Neutrophil (primary cell): ENCODE measurements at regions not wholly inside any gene's neighbourhood (a gene's known extent, or its start where the extent isn't known, plus 50 kb on each side); places are given as distances from the start of the nearest gene placed in this dataset.
"Not testable (repeated sequence)": the region's sequence is repeated elsewhere in the genome, so short reads cannot be mapped to it uniquely, and the experiment has no call there.

Experiments
- H3K27ac ChIP-seq: fragments of 200-600 bp; sonication (generic); 2 replicates; pipeline ENCODE4 v1.5.1; 2016; ENCODE audit warnings: mild to moderate bottlenecking, moderate library complexity
- H3K27me3 ChIP-seq: fragments of 200-600 bp; sonication (generic); 2 replicates; pipeline ENCODE4 v1.6.0; 2016; ENCODE audit warnings: mild to moderate bottlenecking
- H3K36me3 ChIP-seq: fragments of 200-600 bp; sonication (generic); 2 replicates; pipeline ENCODE4 v1.5.1; 2017
- H3K4me1 ChIP-seq, 2 experiments: fragments of 200-600 bp in 1 of 2; sonication (generic) in 1 of 2; 1 replicate in 1 of 2; 2 replicates in 1 of 2; pipeline versions ENCODE4 v1.5.1 to v1.6.1; 2013 to 2016; ENCODE audit warnings: low read depth in 1 of 2, low read length in 1 of 2, mild to moderate bottlenecking in 1 of 2, moderate library complexity in 1 of 2; ENCODE audit not compliant: control insufficient read depth in 1 of 2, insufficient read depth in 1 of 2
- H3K4me3 ChIP-seq, 2 experiments: fragments of 200-600 bp in 1 of 2; sonication (generic) in 1 of 2; 1 replicate in 1 of 2; 2 replicates in 1 of 2; pipeline ENCODE4 v1.5.1; 2013 to 2016; ENCODE audit warnings: low read depth in 1 of 2, low read length in 1 of 2, mild to moderate bottlenecking in 1 of 2, moderate library complexity in 1 of 2
- H3K9me3 ChIP-seq: fragments of 200-600 bp; sonication (generic); 2 replicates; pipeline ENCODE4 v1.5.1; 2016
- TF ChIP-seq, protein P1 (sequence below): fragments of 200-600 bp; sonication (generic); IDR thresholded peaks from 2 replicates; pipeline ENCODE4 v1.5.1; 2016; ENCODE audit warnings: antibody characterized with exemption

DNA sequence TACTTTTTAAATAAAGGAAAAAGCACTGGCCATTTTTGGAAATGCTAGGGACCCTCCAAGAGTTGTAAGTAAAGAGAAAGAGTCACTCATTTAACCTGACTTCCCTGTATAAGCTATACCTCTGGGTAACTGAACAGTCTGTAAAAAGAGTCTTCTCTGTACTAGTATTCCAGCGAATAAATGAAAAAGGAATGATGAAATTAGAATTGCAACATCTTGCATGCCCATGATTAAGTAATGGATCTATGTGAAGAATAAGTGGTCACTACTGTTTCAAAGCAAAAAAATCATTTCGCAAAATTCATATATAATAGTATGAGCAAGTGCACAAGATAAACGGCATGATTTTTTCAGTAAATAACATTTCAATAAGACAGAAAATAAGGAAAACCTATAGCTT lies 116.8 kb downstream of the ZFAND4 start:
- H3K27me3 ChIP-seq = no peaks in the 10 kb centered on the region
- H3K36me3 ChIP-seq = peaks cover 4% of the 10 kb centered on the region
- TF ChIP-seq, protein P1, sequence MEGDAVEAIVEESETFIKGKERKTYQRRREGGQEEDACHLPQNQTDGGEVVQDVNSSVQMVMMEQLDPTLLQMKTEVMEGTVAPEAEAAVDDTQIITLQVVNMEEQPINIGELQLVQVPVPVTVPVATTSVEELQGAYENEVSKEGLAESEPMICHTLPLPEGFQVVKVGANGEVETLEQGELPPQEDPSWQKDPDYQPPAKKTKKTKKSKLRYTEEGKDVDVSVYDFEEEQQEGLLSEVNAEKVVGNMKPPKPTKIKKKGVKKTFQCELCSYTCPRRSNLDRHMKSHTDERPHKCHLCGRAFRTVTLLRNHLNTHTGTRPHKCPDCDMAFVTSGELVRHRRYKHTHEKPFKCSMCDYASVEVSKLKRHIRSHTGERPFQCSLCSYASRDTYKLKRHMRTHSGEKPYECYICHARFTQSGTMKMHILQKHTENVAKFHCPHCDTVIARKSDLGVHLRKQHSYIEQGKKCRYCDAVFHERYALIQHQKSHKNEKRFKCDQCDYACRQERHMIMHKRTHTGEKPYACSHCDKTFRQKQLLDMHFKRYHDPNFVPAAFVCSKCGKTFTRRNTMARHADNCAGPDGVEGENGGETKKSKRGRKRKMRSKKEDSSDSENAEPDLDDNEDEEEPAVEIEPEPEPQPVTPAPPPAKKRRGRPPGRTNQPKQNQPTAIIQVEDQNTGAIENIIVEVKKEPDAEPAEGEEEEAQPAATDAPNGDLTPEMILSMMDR = no peak
- H3K4me3 ChIP-seq = no peak overlapping the region
- H3K9me3 ChIP-seq = no peaks in the 10 kb centered on the region
- peak overlapping the region; percentile 32 for H3K27ac ChIP-seq
- peaks cover 18 to 36% of the 10 kb centered on the region in 2 experiments for H3K4me1 ChIP-seq

DNA sequence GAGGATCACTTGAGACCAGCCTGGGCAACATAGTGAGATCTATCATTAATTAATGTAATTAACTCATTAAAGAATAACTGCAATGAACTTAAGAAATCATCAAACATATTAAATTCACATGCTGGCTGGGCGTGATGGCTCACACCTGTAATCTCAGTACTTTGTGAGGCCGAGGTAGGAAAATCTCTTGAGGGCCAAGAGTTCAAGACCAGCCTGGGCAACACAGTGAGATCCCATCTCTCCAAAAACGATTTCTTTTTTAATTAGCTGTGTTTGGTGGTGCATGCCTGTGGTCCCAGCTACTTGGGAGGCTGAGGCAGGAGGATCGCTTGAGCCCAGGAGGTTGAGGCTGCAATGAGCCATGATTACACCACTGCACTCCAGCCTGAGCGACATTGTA lies 117.2 kb downstream of the ZFAND4 start:
- not testable (repeated sequence) for H3K27ac ChIP-seq, H3K27me3 ChIP-seq, H3K4me3 ChIP-seq, H3K36me3 ChIP-seq, H3K9me3 ChIP-seq
- peaks cover 18 to 36% of the 10 kb centered on the region in 2 experiments for H3K4me1 ChIP-seq

DNA sequence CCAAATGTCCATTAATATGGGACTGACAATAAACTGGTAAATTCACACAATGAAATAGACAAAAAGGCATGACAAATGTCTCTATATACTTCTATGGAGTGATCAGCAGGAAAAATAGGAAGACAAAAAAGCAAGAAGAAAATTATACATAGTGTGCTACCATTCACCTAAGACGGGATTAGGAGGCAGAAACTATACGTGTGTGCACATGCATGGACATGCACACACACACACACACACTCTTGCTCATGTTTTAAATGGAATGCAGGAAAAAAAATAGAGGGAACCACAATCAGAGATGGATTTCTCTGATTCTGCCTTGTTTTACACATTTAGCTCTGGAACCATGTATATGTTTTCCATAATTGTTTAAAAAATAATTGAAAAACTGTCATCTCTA lies 119.0 kb downstream of the ZFAND4 start:
- Histone ChIP-seq H3K36me3 (peaks cover 11% of the 10 kb centered on the region), H3K27me3 (no peaks in the 10 kb centered on the region), H3K9me3 (no peaks in the 10 kb centered on the region), H3K4me3 (no peak overlapping the region), H3K27ac (no peak overlapping the region), H3K4me1 (peaks cover 17 to 29% of the 10 kb centered on the region in 2 experiments)
- TF ChIP-seq, protein P1 = no peak

DNA sequence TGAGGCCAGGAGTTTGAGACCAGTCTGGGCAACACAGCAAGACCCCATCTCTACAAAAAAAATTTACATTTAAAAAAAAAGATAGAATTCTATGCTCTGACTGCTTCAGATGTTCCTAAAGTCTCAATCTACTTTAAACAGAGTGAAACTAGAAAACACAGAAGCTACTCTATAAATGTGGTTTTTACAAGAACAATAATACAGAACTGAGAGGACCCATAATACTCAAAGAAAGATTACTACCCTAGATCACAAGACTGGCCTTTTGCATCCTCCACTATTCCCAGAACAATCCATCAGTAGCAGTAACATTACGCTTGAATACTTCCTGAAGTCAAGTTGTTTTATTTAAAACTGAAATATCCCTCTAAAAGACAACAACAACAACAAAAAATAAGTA lies 119.4 kb downstream of the ZFAND4 start:
- H3K4me1 ChIP-seq = peaks cover 12 to 24% of the 10 kb centered on the region in 2 experiments
- TF ChIP-seq, protein P1 = no peak
- H3K27me3 ChIP-seq = no peaks in the 10 kb centered on the region
- H3K27ac ChIP-seq = no peak overlapping the region
- H3K36me3 ChIP-seq = peaks cover 11% of the 10 kb centered on the region
- no peak overlapping the region for H3K4me3 ChIP-seq
- no peaks in the 10 kb centered on the region for H3K9me3 ChIP-seq

DNA sequence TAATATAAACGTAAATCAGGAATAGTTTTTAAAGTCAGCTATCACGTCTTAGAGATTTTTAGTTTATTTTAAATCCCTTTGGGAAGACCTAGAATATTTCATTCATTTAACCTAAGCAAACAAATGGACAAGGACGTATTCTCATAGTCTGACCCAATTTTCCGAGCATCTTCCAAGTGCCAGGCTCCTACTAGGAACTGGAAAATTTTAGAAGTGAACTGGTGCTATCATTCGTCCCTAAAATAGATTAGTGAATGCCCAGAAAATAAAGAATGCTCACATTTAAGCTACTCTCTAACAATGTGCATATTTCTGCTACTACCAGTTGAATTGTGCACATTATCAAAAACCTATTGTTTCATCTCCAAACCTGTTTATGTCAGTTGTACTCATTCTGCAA lies 120.1 kb downstream of the ZFAND4 start:
- Histone ChIP-seq H3K4me1 (peaks cover 5 to 18% of the 10 kb centered on the region in 2 experiments), H3K27ac (no peak overlapping the region), H3K4me3 (no peak overlapping the region), H3K9me3 (no peaks in the 10 kb centered on the region), H3K36me3 (peaks cover 11% of the 10 kb centered on the region), H3K27me3 (no peaks in the 10 kb centered on the region)
- TF ChIP-seq, protein P1 = no peak

DNA sequence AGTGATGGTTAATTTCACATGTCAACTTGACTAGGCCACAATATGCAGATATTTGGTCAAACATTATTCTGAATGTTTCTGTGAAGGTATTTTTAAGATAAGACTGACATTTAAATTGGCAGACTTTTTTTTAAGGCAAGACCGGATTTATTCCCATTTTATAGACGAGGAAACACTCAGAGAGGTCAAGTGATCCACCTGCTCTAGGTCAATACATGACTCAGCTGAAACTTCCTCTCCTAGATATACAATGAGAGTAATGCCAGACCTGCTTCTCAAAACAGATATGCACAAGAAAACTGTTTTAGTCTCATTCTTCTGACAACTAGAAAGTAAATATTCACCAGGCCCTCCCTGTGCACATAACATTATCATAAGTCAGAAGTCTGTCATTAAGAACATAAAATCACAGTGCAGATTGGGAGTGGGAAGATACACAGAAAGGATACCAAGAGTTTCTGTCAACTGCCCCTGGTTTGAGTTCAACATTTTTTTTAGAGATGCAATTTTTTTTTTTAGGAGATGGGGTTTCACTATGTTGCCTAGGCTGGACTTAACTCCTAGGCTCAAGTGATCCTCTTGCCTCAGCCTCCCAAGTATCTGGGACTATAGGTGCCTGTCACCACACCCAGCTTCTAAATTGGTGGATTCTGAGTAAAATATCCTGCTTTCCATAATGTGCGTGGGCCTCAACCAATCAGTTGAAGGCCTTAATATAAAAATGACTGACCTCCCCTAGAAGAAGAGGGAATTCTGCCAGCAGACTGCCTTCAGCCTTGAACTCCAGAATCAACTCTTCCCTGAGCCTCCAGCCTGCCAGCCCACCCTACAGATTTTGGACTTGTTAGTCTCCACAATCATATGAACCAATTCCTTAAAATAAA lies 121.4 kb downstream of the ZFAND4 start:
- H3K4me1 ChIP-seq = peaks cover 0 to 11% of the 10 kb centered on the region in 2 experiments
- no peak overlapping the region for H3K27ac ChIP-seq
- no peaks in the 10 kb centered on the region for H3K27me3 ChIP-seq
- TF ChIP-seq, protein P1 = no peak
- peaks cover 14% of the 10 kb centered on the region for H3K36me3 ChIP-seq
- no peaks in the 10 kb centered on the region for H3K9me3 ChIP-seq
- H3K4me3 ChIP-seq = no peak overlapping the region
